HG02970 (cell line): ENCODE measurements at regions not wholly inside any gene's neighbourhood (a gene's known extent, or its start where the extent isn't known, plus 50 kb on each side); places are given as distances from the start of the nearest gene placed in this dataset.
"Not testable (repeated sequence)": the region's sequence is repeated elsewhere in the genome, so short reads cannot be mapped to it uniquely, and the experiment has no call there.

ENCODE experiments used
- ATAC-seq: cut with Tn5 transposase; IDR thresholded peaks from one replicate; pipeline ENCODE4 v1.9.1; 2021; ENCODE audit warnings: mild to moderate bottlenecking, moderate library complexity, moderate number of reproducible peaks; ENCODE audit not compliant: unreplicated experiment, low FRiP score

- ATAC-seq = no peak
Observed at GRCh38 chr2:19207452-19207851, 151.0 kb downstream of the OSR1 start.

- no peak for ATAC-seq
Observed at GRCh38 chr2:19205983-19206533, 152.4 kb downstream of the OSR1 start.

- ATAC-seq = no peak
Observed at GRCh38 chr2:19203866-19204265, 154.6 kb downstream of the OSR1 start.

GRCh38 chr2:19201911-19202462 lies 156.4 kb downstream of the OSR1 start:
- no peak for ATAC-seq

GRCh38 chr2:19198381-19198780 lies 160.0 kb downstream of the OSR1 start:
- no peak for ATAC-seq

- ATAC-seq = no peak
Observed at GRCh38 chr2:19195661-19196060, 162.8 kb downstream of the OSR1 start.

GRCh38 chr2:19189391-19189790 lies 169.0 kb downstream of the OSR1 start:
- no peak for ATAC-seq

GRCh38 chr2:19187323-19188020 lies 171.0 kb downstream of the OSR1 start:
- ATAC-seq = no peak

- ATAC-seq = no peak
Observed at GRCh38 chr2:19185086-19185485, 173.3 kb downstream of the OSR1 start.

- no peak for ATAC-seq
Observed at GRCh38 chr2:19178175-19178574, 180.2 kb downstream of the OSR1 start.

- ATAC-seq = no peak
Observed at GRCh38 chr2:19176977-19177376, 181.4 kb downstream of the OSR1 start.

- no peak for ATAC-seq
Observed at GRCh38 chr2:19176172-19176852, 182.1 kb downstream of the OSR1 start.

- ATAC-seq = no peak
Observed at GRCh38 chr2:19174176-19174575, 184.2 kb downstream of the OSR1 start.

GRCh38 chr2:19171409-19171808 lies 187.0 kb downstream of the OSR1 start:
- ATAC-seq = no peak

- ATAC-seq = no peak
Observed at GRCh38 chr2:19169134-19169768, 189.2 kb downstream of the OSR1 start.

- not testable (repeated sequence) for ATAC-seq
Observed at GRCh38 chr2:19164099-19164498, 194.3 kb downstream of the OSR1 start.

- no peak for ATAC-seq
Observed at GRCh38 chr2:19158896-19159295, 199.5 kb downstream of the OSR1 start.

GRCh38 chr2:19158211-19158610 lies 200.2 kb downstream of the OSR1 start:
- no peak for ATAC-seq

- ATAC-seq = no peak
Observed at GRCh38 chr2:19156646-19157045, 201.8 kb downstream of the OSR1 start.

- ATAC-seq = no peak
Observed at GRCh38 chr2:19150726-19151125, 207.7 kb downstream of the OSR1 start.

- ATAC-seq = no peak
Observed at GRCh38 chr2:19146867-19147266, 211.6 kb downstream of the OSR1 start.
